GM12878 (cell line): ENCODE measurements at regions not wholly inside any gene's neighbourhood (a gene's known extent, or its start where the extent isn't known, plus 50 kb on each side); places are given as distances from the start of the nearest gene placed in this dataset.

Source experiments
- ATF7 ChIP-seq: fragments of 450-650 bp; IDR thresholded peaks from 2 replicates; pipeline ENCODE4 v1.6.1; 2016; ENCODE audit warnings: low read depth, mild to moderate bottlenecking
- CBFB ChIP-seq: IDR thresholded peaks from 2 replicates; pipeline ENCODE4 v1.6.1; 2016; ENCODE audit warnings: antibody characterized with exemption, low read depth
- CREB1 ChIP-seq: IDR thresholded peaks from 2 replicates; pipeline ENCODE4 v1.6.1; 2012; ENCODE audit warnings: low read depth, mild to moderate bottlenecking, inconsistent platforms
- KLF5 ChIP-seq: fragments of 450-650 bp; IDR thresholded peaks from 2 replicates; pipeline ENCODE4 v1.6.1; 2014; ENCODE audit warnings: mild to moderate bottlenecking; ENCODE audit not compliant: partially characterized antibody
- PAX8 ChIP-seq: fragments of 450-650 bp; IDR thresholded peaks from 2 replicates; pipeline ENCODE4 v1.6.1; 2017; ENCODE audit warnings: mild to moderate bottlenecking, moderate library complexity
- POLR2A ChIP-seq: IDR thresholded peaks from 2 replicates; pipeline ENCODE4 v1.6.1; 2011; ENCODE audit warnings: low read depth, mild to moderate bottlenecking, low read length
- RFX5 ChIP-seq: IDR thresholded peaks from 2 replicates; pipeline ENCODE4 v1.6.1; 2011; ENCODE audit warnings: low read depth, low read length, improper control_type of control experiment
- SP1 ChIP-seq: IDR thresholded peaks from one replicate; pipeline ENCODE4 v1.6.1; 2011; ENCODE audit warnings: low read depth, low read length
- YY1 ChIP-seq: IDR thresholded peaks from 2 replicates; pipeline ENCODE4 v1.6.1; 2011; ENCODE audit warnings: low read depth, mild to moderate bottlenecking, low read length
- TF ChIP-seq, protein P1 (sequence below), 3 experiments: IDR thresholded peaks in 2 of 3; conservative IDR thresholded peaks in 1 of 3; 2 replicates each; pipeline ENCODE4 v1.5.1; 2011; ENCODE audit warnings: low read depth in 3 of 3, low read length in 3 of 3, mild to moderate bottlenecking in 3 of 3, control low read depth in 2 of 3, moderate library complexity in 2 of 3, inconsistent platforms in 1 of 3, mixed read lengths in 1 of 3; ENCODE audit not compliant: control insufficient read depth in 2 of 3, insufficient read depth in 1 of 3; ENCODE audit errors: extremely low read depth in 1 of 3
- TF ChIP-seq, protein P2 (sequence below): fragments of 450-650 bp; conservative IDR thresholded peaks from 2 replicates; pipeline ENCODE4 v1.6.1; 2017; ENCODE audit warnings: mild to moderate bottlenecking, moderate library complexity

DNA sequence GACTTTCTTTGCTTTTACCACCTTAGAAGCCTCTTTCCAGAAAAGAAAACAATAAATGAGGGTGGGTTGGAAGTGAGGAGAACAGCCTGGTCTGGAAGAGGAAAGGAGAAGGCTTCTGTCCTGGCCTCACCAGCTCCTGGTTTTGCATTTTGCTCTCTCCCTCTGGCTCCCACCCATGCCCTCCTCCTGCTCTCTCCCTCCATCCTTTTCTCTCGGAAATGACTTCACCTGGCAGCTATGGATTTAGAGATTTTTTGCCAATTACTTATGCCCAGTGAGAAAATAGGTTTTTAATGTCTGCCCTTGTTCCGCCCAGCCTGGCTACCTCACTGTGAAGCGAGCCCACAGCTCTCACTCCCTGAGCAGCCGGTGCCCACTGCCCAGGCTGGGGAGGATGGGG is 77.9 kb upstream of the NTRK3 start:
- no peak for TF ChIP-seq CBFB
- no peak for TF ChIP-seq YY1
- TF ChIP-seq, protein P1, sequence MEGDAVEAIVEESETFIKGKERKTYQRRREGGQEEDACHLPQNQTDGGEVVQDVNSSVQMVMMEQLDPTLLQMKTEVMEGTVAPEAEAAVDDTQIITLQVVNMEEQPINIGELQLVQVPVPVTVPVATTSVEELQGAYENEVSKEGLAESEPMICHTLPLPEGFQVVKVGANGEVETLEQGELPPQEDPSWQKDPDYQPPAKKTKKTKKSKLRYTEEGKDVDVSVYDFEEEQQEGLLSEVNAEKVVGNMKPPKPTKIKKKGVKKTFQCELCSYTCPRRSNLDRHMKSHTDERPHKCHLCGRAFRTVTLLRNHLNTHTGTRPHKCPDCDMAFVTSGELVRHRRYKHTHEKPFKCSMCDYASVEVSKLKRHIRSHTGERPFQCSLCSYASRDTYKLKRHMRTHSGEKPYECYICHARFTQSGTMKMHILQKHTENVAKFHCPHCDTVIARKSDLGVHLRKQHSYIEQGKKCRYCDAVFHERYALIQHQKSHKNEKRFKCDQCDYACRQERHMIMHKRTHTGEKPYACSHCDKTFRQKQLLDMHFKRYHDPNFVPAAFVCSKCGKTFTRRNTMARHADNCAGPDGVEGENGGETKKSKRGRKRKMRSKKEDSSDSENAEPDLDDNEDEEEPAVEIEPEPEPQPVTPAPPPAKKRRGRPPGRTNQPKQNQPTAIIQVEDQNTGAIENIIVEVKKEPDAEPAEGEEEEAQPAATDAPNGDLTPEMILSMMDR (IDR thresholded peaks at IDR 0.05 in 2 of 3, conservative IDR thresholded peaks at IDR 0.05 in 1 of 3; ENCODE audit: control insufficient read depth in 2 of 3, extremely low read depth in 1 of 3, insufficient read depth in 1 of 3, low read depth in 3 of 3, low read length in 3 of 3), result no peak
- TF ChIP-seq, protein P2, sequence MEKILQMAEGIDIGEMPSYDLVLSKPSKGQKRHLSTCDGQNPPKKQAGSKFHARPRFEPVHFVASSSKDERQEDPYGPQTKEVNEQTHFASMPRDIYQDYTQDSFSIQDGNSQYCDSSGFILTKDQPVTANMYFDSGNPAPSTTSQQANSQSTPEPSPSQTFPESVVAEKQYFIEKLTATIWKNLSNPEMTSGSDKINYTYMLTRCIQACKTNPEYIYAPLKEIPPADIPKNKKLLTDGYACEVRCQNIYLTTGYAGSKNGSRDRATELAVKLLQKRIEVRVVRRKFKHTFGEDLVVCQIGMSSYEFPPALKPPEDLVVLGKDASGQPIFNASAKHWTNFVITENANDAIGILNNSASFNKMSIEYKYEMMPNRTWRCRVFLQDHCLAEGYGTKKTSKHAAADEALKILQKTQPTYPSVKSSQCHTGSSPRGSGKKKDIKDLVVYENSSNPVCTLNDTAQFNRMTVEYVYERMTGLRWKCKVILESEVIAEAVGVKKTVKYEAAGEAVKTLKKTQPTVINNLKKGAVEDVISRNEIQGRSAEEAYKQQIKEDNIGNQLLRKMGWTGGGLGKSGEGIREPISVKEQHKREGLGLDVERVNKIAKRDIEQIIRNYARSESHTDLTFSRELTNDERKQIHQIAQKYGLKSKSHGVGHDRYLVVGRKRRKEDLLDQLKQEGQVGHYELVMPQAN, result no peak
- no peak for TF ChIP-seq SP1
- TF ChIP-seq RFX5, result no peak
- no peak for TF ChIP-seq ATF7
- TF ChIP-seq PAX8, result no peak
- TF ChIP-seq POLR2A, result no peak
- no peak for TF ChIP-seq KLF5
- no peak for TF ChIP-seq CREB1
